K562 (cell line): ENCODE measurements at regions not wholly inside any gene's neighbourhood (a gene's known extent, or its start where the extent isn't known, plus 50 kb on each side); places are given as distances from the start of the nearest gene placed in this dataset.

ENCODE experiments used
- ATAC-seq: fragments of 200-7000 bp; cut with Tn5 transposase; 3 replicates; pipeline ENCODE4 v1.9.1; 2020; ENCODE audit warnings: moderate library complexity
- BruUV-seq: library from RNA; stranded (reverse); fragments of 400-500 nt; replicated peaks from 2 replicates; lab custom pipeline; 2021; lab: Mats Ljungman, UMichigan
- CTCF ChIA-PET: fragments of 300-600 bp; formaldehyde crosslinking; extraction: SDS; loops from one replicate; lab custom pipeline; 2021; ENCODE audit warnings: low intra/inter-chr PET ratio; lab: Yijun Ruan, JAX
- POLR2A ChIA-PET: fragments of 300-600, 350-650 bp; sonication (Branson Sonifier 250); formaldehyde crosslinking; extraction: SDS; loops from one replicate; lab custom pipeline; 2021; ENCODE audit warnings: antibody characterized with exemption, inconsistent platforms; lab: Yijun Ruan, JAX
- DNase-seq, 4 experiments: peaks; one replicate each; pipeline versions ENCODE4 v3.0.0 to v3.0.0-alpha.2; 2011 to 2018; ENCODE audit warnings: low spot score in 3 of 4, mixed read lengths in 3 of 4; ENCODE audit errors: extremely low read depth in 1 of 4
- FAIRE-seq: peaks from 2 replicates; lab custom pipeline; 2011; peaks lifted over from hg19 to GRCh38; lab: Jason Lieb, UNC
- H2AFZ ChIP-seq: 2 replicates; pipeline ENCODE4 v1.6.0; 2011; ENCODE audit warnings: low read depth, low read length, control low read depth, inconsistent platforms
- H3K27ac ChIP-seq: fragments of 200-600 bp; 3 replicates; pipeline ENCODE4 v1.8.0; 2011; ENCODE audit warnings: low read depth, mild to moderate bottlenecking, control low read depth, inconsistent platforms, low read length, moderate library complexity, mixed read lengths; ENCODE audit errors: extremely low read depth
- H3K27me3 ChIP-seq, 2 experiments: fragments of 300-600 bp in 1 of 2; 2 replicates in 1 of 2; 3 replicates in 1 of 2; pipeline versions ENCODE4 v1.6.0 to v1.8.0; 2011; ENCODE audit warnings: inconsistent platforms in 2 of 2, low read length in 2 of 2, mild to moderate bottlenecking in 1 of 2, mixed read lengths in 1 of 2, moderate library complexity in 1 of 2; ENCODE audit not compliant: control insufficient read depth in 2 of 2, insufficient read depth in 2 of 2
- H3K36me3 ChIP-seq: fragments of 300-600 bp; 3 replicates; pipeline ENCODE4 v1.8.0; 2011; ENCODE audit warnings: mild to moderate bottlenecking, low read length, inconsistent platforms; ENCODE audit not compliant: control insufficient read depth, insufficient read depth
- H3K4me1 ChIP-seq, 2 experiments: fragments of 200-600 bp in 1 of 2; replicated peaks in 1 of 2; 2 replicates in 1 of 2; 3 replicates in 1 of 2; pipeline versions ENCODE4 v1.5.1 to v1.8.0; 2011; ENCODE audit warnings: inconsistent platforms in 2 of 2, low read length in 2 of 2, mild to moderate bottlenecking in 1 of 2, mixed read lengths in 1 of 2, moderate library complexity in 1 of 2; ENCODE audit not compliant: control insufficient read depth in 2 of 2, insufficient read depth in 2 of 2
- H3K4me2 ChIP-seq: 2 replicates; pipeline ENCODE4 v1.6.1; 2011; ENCODE audit warnings: low read length, control low read depth, inconsistent platforms, mixed read lengths; ENCODE audit not compliant: insufficient read depth
- H3K4me3 ChIP-seq: fragments of 200-600 bp; sonication (generic), shearing (Covaris generic); 2 replicates; pipeline ENCODE4 v1.5.1; 2016; ENCODE audit warnings: control low read depth, inconsistent platforms
- H3K79me2 ChIP-seq: fragments of 200-600 bp; 3 replicates; pipeline ENCODE4 v1.8.0; 2011; ENCODE audit warnings: low read length, inconsistent platforms; ENCODE audit not compliant: control insufficient read depth, insufficient read depth
- H3K9ac ChIP-seq, 2 experiments: 2 replicates each; pipeline versions ENCODE4 v1.6.0 to v1.6.1; 2011; ENCODE audit warnings: low read depth in 2 of 2, low read length in 2 of 2, control low read depth in 1 of 2, inconsistent platforms in 1 of 2, mild to moderate bottlenecking in 1 of 2, mixed read lengths in 1 of 2; ENCODE audit not compliant: insufficient read depth in 1 of 2
- H3K9me1 ChIP-seq: one replicate; pipeline ENCODE4 v1.6.0; 2011; ENCODE audit warnings: inconsistent platforms, mild to moderate bottlenecking, low read length, moderate library complexity; ENCODE audit not compliant: control insufficient read depth, insufficient read depth
- H3K9me3 ChIP-seq: replicated peaks from 2 replicates; pipeline ENCODE4 v1.5.1; 2011; ENCODE audit warnings: low read depth, low read length, inconsistent platforms; ENCODE audit not compliant: control insufficient read depth, insufficient read depth
- H4K20me1 ChIP-seq: replicated peaks from 2 replicates; pipeline ENCODE4 v1.6.1; 2011; ENCODE audit warnings: low read length, inconsistent platforms, mixed read lengths; ENCODE audit not compliant: control insufficient read depth, insufficient read depth
- ARNT ChIP-seq, 2 experiments: fragments of 450-650 bp; IDR thresholded peaks; 2 replicates each; pipeline ENCODE4 v1.6.1; 2016; ENCODE audit warnings: mild to moderate bottlenecking in 1 of 2
- ATF2 ChIP-seq: sonication (generic); formaldehyde crosslinking; IDR thresholded peaks from 2 replicates; pipeline ENCODE4 v1.8.1; 2022; ENCODE audit warnings: missing genetic modification reagents
- CC2D1A ChIP-seq: fragments of 450-650 bp; IDR thresholded peaks from 2 replicates; pipeline ENCODE4 v1.6.1; 2017; ENCODE audit warnings: mild to moderate bottlenecking
- CUX1 ChIP-seq: fragments of 200-800 bp; sonication (Bioruptor generic); IDR thresholded peaks from 2 replicates; pipeline ENCODE4 v1.6.1; 2016; ENCODE audit warnings: missing genetic modification characterization, missing compliant biosample characterization
- KLF6 ChIP-seq: fragments of 250-450 bp; sonication (Bioruptor Pico); IDR thresholded peaks from 2 replicates; pipeline ENCODE4 v1.4.0; 2020; ENCODE audit warnings: mild to moderate bottlenecking, moderate library complexity, borderline replicate concordance
- MCM7 ChIP-seq, 2 experiments: fragments of 450-650 bp; IDR thresholded peaks; 2 replicates each; pipeline ENCODE4 v1.6.1; 2016 to 2018
- MEF2A ChIP-seq: IDR thresholded peaks from 2 replicates; pipeline ENCODE4 v1.6.1; 2011; ENCODE audit warnings: low read depth, mild to moderate bottlenecking, low read length, moderate library complexity; ENCODE audit not compliant: control insufficient read depth
- PURB ChIP-seq: sonication (generic); formaldehyde crosslinking; IDR thresholded peaks from 2 replicates; pipeline ENCODE4 v1.9.0; 2021; ENCODE audit warnings: low read depth, mild to moderate bottlenecking, missing genetic modification reagents
- ZNF57 ChIP-seq: fragments of 450-650 bp; formaldehyde crosslinking; IDR thresholded peaks from 2 replicates; pipeline ENCODE4 v1.4.0; 2020; ENCODE audit warnings: mild to moderate bottlenecking, moderate library complexity
- ZNF655 ChIP-seq: fragments of 250-450 bp; sonication (Bioruptor Pico); IDR thresholded peaks from 2 replicates; pipeline ENCODE4 v1.5.0; 2021
- WGBS: fragments of 100-300 bp; shearing (Covaris generic); methylation state at CpG from one replicate; pipeline ENCODE4 v1.1.6; 2016; ENCODE audit warnings: low coverage, mixed read lengths; ENCODE audit not compliant: insufficient coverage; ENCODE audit errors: missing lambda C conversion rate; 5-methylcytosine and 5-hydroxymethylcytosine counted together
- in situ Hi-C: fragments of 300-500 bp; cut with MboI; formaldehyde crosslinking; loops from 4 replicates; pipeline ENCODE4 v1.15.0; 2018; ENCODE audit warnings: inconsistent platforms, mixed read lengths
- intact Hi-C: fragments of 100-400 bp; cut with micrococcal nuclease; formaldehyde crosslinking; loops from 2 replicates; pipeline ENCODE4 v1.14.2; 2022

GRCh38 chr1:94305704-94306103, 68.3 kb upstream of the ARHGAP29 start (continued):
- TF ChIP-seq CUX1 (CRISPR knock-in tag) (no peak), ZNF655 (CRISPR knock-in tag) (no peak), MEF2A (no peak)

GRCh38 chr1:94304553-94304952, 67.2 kb upstream of the ARHGAP29 start:
- H2AFZ ChIP-seq, result no peak overlapping the region
- ChIA-PET POLR2A (no interaction called here), CTCF (no interaction called here)
- WGBS, result 0% methylated on average over 1 of the region's 1 CpG
- no peaks in the 10 kb centered on the region for H3K79me2 ChIP-seq
- FAIRE-seq, result no peak
- no peaks in the 10 kb centered on the region for H3K9me3 ChIP-seq
- no TSS peak for BruUV-seq
- H3K4me2 ChIP-seq, result no peak overlapping the region
- in situ Hi-C loops, result no loop called here
- intact Hi-C loops, result no loop called here
- no peak overlapping the region for H3K27ac ChIP-seq
- TF ChIP-seq PURB (CRISPR knock-in tag), result no peak
- no peak for TF ChIP-seq ATF2
- no peak for TF ChIP-seq ZNF57 (CRISPR knock-in tag)
- TF ChIP-seq KLF6 (CRISPR knock-in tag), result no peak
- TF ChIP-seq MCM7 (IDR thresholded peaks at IDR 0.05), result no peak
- TF ChIP-seq ARNT (IDR thresholded peaks at IDR 0.05), result no peak
- TF ChIP-seq CC2D1A, result no peak
- H3K4me3 ChIP-seq, result no peak overlapping the region
- no peak overlapping the region for H3K9ac ChIP-seq
- no peak for ATAC-seq
- H3K4me1 ChIP-seq, result no peaks in the 10 kb centered on the region
- H3K9me1 ChIP-seq, result no peaks in the 10 kb centered on the region
- DNase-seq, result no peak
- H3K36me3 ChIP-seq, result no peaks in the 10 kb centered on the region
- no peaks in the 10 kb centered on the region for H3K27me3 ChIP-seq
- H4K20me1 ChIP-seq, result no peaks in the 10 kb centered on the region
